ENCODE measurements at regions not wholly inside any gene's neighbourhood (a gene's known extent, or its start where the extent isn't known, plus 50 kb on each side); places are given as distances from the start of the nearest gene placed in this dataset.

DNA sequence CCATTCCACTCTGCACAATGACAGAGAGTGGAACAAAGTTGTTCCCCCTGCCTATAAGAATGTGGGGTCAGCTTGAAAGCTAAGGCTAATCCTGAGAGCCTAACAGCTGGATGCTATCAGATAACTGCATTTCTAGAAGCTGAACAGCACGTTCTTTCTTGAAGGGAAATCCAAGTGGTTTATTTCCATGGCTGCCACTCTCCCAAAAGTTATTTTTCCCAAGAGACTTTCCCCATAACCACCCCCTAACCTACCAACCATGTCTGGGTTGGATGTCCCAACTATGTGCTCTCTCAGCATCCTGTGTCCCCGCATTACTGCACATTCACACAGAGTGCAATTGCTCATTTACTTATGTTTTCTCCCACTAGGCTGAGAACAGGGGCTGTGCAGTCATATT is 140.7 kb upstream of the ANKRD1 start:
- no peak for TF ChIP-seq CEBPB (IDR thresholded peaks at IDR 0.05)
- no peak for TF ChIP-seq RAD21 (IDR thresholded peaks at IDR 0.05; ENCODE audit: low read depth)
- TF ChIP-seq EP300 (IDR thresholded peaks at IDR 0.05; ENCODE audit: borderline replicate concordance), result no peak
- TF ChIP-seq REST (IDR thresholded peaks at IDR 0.05; ENCODE audit: low read depth), result no peak
- TF ChIP-seq, protein P1, sequence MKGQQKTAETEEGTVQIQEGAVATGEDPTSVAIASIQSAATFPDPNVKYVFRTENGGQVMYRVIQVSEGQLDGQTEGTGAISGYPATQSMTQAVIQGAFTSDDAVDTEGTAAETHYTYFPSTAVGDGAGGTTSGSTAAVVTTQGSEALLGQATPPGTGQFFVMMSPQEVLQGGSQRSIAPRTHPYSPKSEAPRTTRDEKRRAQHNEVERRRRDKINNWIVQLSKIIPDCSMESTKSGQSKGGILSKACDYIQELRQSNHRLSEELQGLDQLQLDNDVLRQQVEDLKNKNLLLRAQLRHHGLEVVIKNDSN (IDR thresholded peaks at IDR 0.05), result no peak
- no peak for TF ChIP-seq TAF1 (IDR thresholded peaks at IDR 0.05; ENCODE audit: low read depth)
